ENCODE measurements at regions not wholly inside any gene's neighbourhood (a gene's known extent, or its start where the extent isn't known, plus 50 kb on each side); places are given as distances from the start of the nearest gene placed in this dataset.
"Not testable (repeated sequence)": the region's sequence is repeated elsewhere in the genome, so short reads cannot be mapped to it uniquely, and the experiment has no call there.

GRCh38 chr2:183729380-183729779 lies 605.1 kb downstream of the NUP35 start:
- DNase-seq (ENCODE audit: low spot score), result no peak
- in situ Hi-C loops (cut with MboI; ENCODE audit: low pct_unique_long_range_greater_than_20kb, low sequenced_read_pairs, unreplicated experiment), result no loop called here
- no peak for TF ChIP-seq CTCF (IDR thresholded peaks at IDR 0.05; ENCODE audit: extremely low read depth, insufficient read depth, missing control alignments)

- in situ Hi-C loops (cut with MboI; ENCODE audit: low pct_unique_long_range_greater_than_20kb, low sequenced_read_pairs, unreplicated experiment), result no loop called here
- no peak for TF ChIP-seq CTCF (IDR thresholded peaks at IDR 0.05; ENCODE audit: extremely low read depth, insufficient read depth, missing control alignments)
- no peak for DNase-seq (ENCODE audit: low spot score)
Measured at GRCh38 chr2:183740241-183740640, 616.0 kb downstream of the NUP35 start.

GRCh38 chr2:183752571-183752970 lies 628.3 kb downstream of the NUP35 start:
- in situ Hi-C loops (cut with MboI; ENCODE audit: low pct_unique_long_range_greater_than_20kb, low sequenced_read_pairs, unreplicated experiment), result no loop called here
- DNase-seq (ENCODE audit: low spot score), result no peak
- TF ChIP-seq CTCF (IDR thresholded peaks at IDR 0.05; ENCODE audit: extremely low read depth, insufficient read depth, missing control alignments), result no peak

GRCh38 chr2:183759033-183759432 lies 634.8 kb downstream of the NUP35 start:
- no peak for TF ChIP-seq CTCF (IDR thresholded peaks at IDR 0.05; ENCODE audit: extremely low read depth, insufficient read depth, missing control alignments)
- in situ Hi-C loops (cut with MboI; ENCODE audit: low pct_unique_long_range_greater_than_20kb, low sequenced_read_pairs, unreplicated experiment), result no loop called here
- no peak for DNase-seq (ENCODE audit: low spot score)

- no peak for DNase-seq (ENCODE audit: low spot score)
- in situ Hi-C loops (cut with MboI; ENCODE audit: low pct_unique_long_range_greater_than_20kb, low sequenced_read_pairs, unreplicated experiment), result no loop called here
- TF ChIP-seq CTCF (IDR thresholded peaks at IDR 0.05; ENCODE audit: extremely low read depth, insufficient read depth, missing control alignments), result no peak
Measured at GRCh38 chr2:183773775-183774174, 649.5 kb downstream of the NUP35 start.

- in situ Hi-C loops (cut with MboI; ENCODE audit: low pct_unique_long_range_greater_than_20kb, low sequenced_read_pairs, unreplicated experiment), result no loop called here
- no peak for TF ChIP-seq CTCF (IDR thresholded peaks at IDR 0.05; ENCODE audit: extremely low read depth, insufficient read depth, missing control alignments)
- no peak for DNase-seq (ENCODE audit: low spot score)
Measured at GRCh38 chr2:183780072-183780471, 655.8 kb downstream of the NUP35 start.

GRCh38 chr2:183782436-183782835 lies 658.2 kb downstream of the NUP35 start:
- in situ Hi-C loops (cut with MboI; ENCODE audit: low pct_unique_long_range_greater_than_20kb, low sequenced_read_pairs, unreplicated experiment), result no loop called here
- TF ChIP-seq CTCF (IDR thresholded peaks at IDR 0.05; ENCODE audit: extremely low read depth, insufficient read depth, missing control alignments), result no peak
- DNase-seq (ENCODE audit: low spot score), result no peak

GRCh38 chr2:183788796-183789195 lies 664.6 kb downstream of the NUP35 start:
- DNase-seq (ENCODE audit: low spot score); in situ Hi-C loops (cut with MboI; ENCODE audit: low pct_unique_long_range_greater_than_20kb, low sequenced_read_pairs, unreplicated experiment): not testable (repeated sequence)

GRCh38 chr2:183792165-183792924 lies 668.1 kb downstream of the NUP35 start:
- DNase-seq (ENCODE audit: low spot score); in situ Hi-C loops (cut with MboI; ENCODE audit: low pct_unique_long_range_greater_than_20kb, low sequenced_read_pairs, unreplicated experiment): not testable (repeated sequence)
